HG02588 (cell line): ENCODE measurements at regions not wholly inside any gene's neighbourhood (a gene's known extent, or its start where the extent isn't known, plus 50 kb on each side); places are given as distances from the start of the nearest gene placed in this dataset.

Source experiments
- ATAC-seq: cut with Tn5 transposase; IDR thresholded peaks from one replicate; pipeline ENCODE4 v1.9.1; 2021; ENCODE audit warnings: mild to moderate bottlenecking, moderate library complexity; ENCODE audit not compliant: unreplicated experiment

DNA sequence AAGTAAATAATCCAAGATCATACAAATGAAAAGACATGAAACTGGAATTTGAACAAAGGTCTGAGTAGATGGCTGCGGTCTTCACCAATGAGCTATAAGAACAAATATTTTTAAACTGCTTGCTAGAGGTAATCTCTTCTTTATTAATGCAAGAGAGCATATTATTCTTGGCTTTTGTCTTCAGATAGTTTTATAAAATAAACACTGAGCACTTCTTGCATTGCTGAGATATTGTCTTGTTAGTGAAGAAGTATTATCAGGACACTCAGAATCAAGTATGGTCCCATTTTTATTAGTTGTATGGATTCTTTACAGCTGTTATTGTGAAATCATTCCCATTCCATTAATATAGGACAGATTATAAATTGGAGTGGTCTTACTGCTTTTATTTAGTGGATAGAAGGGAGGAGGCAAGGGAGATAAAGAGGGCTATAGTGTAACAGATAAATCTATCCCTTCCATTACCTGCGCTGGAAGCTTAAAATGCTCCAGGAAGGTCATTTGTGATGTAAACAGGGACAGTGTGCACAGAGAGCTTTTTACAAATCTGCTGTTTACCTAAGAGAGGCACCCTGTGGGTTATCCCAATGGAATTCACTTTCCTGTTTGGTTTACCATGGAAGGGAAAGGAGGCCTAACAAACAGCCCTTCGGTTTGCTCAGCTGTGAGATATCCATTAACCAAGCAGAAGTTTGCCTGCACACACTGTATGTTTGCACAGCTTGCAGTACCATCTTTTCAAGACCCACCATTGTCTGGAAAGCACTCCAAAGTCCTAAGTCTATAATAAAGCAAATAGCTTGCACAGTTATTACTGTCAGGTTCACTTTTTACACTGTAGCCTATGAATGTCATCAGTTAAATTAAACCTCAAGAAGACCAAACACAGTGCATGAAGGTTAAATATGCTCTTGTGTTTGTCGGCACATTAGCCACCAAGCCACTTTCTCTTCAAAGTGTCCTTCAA is 347.7 kb upstream of the TGFBR2 start:
- ATAC-seq: no peak

DNA sequence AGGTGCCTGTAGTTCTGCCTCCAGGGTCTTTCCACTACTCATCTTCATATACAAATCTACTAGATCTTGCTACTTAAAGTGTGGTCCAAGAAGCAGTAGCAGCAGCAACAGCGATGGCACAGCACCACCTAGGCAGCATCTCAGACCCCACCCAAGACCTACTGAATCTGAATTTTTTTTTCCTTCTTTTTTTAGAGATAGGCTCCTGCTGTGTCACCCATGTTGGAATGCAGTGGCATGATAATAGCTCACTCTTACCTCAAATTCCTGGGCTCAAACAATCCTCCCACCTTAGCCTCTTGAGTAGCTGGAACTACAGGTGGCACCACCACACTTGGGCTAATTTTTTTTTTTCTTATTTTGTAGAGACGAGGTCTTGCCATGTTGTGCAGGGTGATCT is 346.7 kb upstream of the TGFBR2 start:
- no peak for ATAC-seq

DNA sequence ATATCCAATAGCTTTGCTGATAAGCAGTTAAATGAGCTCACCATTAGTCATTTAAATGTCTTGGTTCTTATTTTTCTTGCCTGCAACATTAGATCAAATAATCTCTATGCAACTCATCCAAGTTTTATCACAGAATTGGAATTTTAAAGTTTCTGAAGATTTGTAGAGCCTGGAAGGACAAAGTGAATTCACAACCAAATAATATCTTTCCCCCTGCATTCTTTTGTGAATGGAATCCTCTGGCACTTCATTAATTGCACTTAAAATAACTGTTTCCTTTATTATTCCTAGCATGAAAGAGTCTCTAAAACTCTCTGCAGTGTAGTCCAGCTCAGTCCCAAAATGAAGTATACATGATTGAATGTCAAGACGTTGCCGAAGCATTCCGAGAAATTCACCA is 345.6 kb upstream of the TGFBR2 start:
- ATAC-seq: no peak

DNA sequence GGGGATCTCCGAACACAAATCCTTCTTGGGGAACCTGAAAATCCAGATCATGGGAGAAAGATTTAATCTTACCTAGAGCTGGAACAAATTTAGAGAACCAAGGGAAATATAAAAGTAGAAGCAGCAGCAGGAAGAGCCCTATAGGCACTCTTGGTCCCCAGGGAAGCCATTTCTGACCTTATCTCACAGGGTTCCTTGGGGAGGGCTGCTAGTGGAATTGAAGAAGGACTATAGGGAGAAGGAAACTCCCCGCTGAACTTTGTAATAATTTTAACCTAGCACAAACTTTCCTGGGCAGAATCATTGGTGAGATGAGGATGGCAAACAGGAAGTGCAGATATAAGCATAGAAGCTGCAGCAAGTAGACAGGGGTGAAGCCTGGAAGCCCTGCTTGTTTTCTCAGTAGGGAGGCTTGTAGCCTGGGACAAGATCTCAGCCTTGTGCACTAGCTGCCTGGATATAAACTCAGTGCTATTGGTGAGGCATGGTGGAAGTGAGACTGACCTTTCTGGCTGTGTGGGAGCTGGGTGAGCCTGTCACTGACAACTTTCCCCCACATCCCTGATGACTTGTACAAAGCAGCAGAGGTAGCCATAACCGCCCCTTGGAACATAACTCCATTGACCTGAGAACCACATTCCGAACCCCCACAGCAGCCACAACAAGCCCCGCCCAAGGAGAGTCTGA is 343.0 kb upstream of the TGFBR2 start:
- no peak for ATAC-seq

DNA sequence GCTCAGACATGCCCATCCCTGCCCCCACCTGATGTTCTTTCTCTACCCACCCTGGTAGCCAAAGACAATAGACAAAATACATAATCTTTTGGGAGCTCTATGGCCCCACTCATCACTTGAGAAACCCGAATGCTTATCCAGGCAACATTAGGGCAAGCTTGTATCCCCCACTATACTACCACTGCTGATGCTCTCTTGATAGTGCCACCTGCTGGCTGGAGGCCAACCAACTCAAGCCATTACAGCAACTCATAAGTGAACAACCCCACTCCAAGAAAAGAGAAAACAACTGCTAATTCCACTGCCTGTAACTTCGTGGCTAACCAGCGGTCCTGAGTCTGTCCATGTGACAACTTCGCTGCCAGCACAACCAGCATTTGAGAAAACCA is 342.5 kb upstream of the TGFBR2 start:
- no peak for ATAC-seq

DNA sequence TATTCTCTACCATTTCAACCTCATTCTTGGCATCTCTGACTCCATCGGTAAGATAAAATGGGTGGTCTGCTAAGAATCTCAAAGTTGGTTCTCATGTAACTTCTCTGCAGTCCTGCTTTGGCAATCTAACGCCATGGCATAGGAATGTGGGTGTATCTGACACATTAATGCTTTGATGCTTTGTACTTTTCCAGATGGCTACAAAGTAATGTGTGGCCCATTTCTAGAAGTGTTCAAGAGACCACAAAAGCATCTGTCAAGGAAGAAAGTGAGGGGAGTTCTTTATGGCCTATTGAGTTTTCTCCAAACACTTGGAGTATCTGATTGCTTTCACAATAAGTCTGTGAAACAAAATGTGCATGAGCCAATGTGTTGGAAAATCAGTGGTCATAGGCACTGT is 339.9 kb upstream of the TGFBR2 start:
- no peak for ATAC-seq

DNA sequence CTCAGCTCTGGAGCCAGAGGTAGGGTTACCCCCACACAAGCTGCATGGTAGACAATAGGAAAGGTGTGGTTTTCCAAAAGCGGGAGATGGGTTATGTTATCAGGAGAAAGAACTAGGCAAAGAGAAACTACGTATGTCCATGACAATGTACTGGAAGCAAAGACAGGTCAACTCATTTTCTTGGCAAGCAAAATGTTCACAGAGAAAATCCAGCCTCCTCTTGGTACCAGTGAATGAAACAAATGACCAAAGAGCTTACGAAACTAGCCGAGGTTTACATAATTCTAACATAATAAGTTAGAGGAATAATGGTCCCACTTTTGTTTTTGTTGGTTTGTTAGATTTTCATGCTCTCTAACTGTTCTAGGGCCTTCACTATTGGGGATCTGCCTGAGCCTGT is 338.1 kb upstream of the TGFBR2 start:
- no peak for ATAC-seq

DNA sequence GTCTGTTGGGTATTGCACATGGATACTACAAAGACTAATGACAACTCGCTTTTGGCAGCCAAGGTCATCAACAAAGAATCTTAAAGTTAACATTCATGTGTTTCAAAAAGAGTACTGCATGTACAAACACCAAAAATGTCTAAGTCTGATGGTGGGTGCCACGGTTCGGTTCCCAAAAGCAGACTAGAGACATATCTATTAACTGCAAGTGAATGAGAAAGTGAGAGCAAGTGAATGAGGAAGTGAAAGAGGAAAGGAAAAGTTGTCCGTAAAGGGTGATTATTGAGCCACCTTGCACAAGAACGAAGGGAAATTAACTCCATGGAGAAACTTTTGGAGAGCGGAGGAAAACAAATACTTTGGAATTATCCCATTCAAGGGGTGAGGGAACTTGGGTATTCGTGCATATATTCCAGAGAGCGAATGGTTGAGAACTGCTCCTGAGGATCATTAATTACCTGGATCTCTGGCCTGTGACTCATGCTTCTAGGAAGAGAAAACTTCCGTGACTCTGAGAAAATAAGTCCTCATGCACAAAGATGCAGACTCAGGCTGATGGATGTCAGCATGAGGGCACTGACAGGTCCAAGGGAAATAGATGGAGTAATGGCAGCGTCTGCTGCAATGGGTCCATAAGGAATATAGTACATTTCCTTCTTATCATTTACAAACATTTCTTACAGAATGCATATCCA is 336.5 kb upstream of the TGFBR2 start:
- ATAC-seq: no peak

DNA sequence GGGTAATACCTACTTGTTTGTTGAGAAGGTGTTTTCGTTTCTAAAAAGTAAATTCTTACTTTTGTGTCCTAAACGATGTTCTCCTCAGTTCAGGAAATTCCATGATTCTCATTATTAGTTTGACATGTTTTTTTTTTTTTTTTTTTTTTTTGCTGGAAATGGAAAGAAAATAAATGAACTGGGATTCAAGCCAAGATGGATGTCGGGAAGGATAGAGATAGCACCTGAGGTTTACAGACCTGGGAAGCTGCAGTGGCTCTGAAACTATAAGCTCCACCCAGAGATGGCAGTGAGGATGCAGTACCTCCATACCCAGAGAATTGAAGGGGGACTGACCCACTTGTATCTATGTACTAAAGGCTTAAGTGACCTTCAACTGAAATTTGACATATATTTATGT is 334.6 kb upstream of the TGFBR2 start:
- ATAC-seq: no peak

DNA sequence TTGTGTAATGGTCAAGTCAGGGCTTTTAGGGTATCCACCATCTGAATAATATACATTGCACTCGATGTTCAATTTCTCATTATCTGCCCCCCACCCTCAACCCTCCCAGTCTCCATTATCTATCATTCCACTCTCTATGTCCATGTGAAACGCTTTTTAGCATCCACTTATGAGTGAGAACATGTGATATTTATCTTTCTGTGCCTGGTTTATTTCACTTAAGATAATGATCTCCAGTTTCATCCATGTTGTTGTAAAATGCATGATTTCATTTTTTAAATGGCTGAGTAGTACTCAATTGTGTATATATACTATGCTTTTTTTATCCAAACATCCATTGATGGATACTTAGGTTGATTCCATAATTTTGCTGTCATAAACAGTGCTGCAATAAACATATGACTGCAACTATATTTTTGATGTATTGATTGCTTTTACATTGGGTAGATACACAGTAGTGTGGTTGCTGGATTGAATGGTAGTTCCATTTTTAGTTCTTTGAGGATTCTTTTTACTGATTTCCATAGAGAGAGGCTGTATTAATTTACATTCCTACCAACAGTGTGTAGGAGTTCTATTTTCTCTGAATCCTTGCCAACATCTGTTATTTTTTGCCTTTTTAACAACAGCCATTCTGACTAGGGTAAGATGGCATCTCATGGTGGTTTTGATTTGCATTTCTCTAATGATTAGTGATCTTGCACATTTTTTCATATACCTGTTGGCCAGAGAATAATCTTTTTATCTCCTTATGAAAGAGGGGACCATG is 332.9 kb upstream of the TGFBR2 start:
- ATAC-seq: no peak

DNA sequence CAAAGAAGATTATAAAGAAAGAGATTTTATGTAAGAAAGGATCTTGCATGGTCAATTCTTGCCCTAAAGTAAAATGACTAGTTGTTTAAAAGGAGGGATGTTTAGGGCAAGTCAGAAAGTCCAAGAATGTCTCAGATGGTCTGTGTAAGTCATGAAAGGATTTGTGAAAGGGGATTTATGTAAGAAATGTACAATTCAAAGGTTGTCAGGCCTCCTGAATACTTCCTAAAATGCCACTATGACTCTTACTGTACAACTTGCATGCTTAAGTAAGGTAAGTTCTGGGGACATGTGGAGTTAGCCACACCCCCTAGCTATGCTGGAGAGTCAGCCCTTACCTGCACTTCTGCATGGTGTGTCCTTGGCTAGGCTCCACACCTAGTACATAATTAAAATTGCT is 328.9 kb upstream of the TGFBR2 start:
- ATAC-seq: no peak

DNA sequence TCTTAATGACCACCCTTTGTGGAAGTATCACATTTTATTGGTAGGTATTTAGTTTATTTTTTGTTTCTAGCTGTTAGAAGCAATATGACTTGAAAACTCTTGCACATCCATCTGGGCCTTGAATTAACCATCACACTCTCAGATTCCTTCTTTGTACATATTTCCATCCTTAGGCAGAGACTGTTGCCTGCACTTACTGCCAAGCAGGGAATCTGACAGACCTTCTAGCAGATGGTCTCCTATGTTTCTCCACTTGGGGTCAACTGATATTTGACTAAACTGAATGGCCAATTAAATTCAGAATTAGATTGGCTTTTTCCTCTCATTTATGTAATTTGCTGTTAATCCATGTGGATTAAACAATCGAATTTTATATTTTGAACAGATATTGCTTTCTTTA is 324.9 kb upstream of the TGFBR2 start:
- no peak for ATAC-seq

DNA sequence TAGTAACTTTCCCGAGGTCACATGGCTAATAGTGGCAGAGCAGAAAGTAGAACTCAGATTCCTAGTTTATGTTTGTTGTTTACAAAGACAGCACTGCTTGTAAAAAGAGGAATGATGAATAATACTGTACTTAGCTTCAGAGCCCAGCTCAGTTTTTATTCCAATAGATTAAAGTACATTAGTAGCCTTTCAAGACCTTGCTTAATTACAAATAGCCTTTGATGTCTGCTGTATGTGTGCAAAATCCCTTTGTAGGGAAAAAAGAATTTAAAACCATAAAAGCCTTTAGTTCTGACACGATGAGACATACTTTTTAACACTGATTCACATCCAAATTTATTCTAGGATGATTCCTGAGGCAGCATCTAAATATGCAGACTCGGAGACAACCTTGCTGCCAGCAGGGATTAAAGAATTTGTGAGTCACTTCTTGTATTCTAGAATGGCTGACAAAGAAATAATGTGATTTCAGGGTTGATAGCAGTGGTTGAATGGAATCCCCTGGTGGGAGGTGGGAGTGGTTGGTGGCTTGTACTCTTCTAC is 324.2 kb upstream of the TGFBR2 start:
- ATAC-seq: no peak

DNA sequence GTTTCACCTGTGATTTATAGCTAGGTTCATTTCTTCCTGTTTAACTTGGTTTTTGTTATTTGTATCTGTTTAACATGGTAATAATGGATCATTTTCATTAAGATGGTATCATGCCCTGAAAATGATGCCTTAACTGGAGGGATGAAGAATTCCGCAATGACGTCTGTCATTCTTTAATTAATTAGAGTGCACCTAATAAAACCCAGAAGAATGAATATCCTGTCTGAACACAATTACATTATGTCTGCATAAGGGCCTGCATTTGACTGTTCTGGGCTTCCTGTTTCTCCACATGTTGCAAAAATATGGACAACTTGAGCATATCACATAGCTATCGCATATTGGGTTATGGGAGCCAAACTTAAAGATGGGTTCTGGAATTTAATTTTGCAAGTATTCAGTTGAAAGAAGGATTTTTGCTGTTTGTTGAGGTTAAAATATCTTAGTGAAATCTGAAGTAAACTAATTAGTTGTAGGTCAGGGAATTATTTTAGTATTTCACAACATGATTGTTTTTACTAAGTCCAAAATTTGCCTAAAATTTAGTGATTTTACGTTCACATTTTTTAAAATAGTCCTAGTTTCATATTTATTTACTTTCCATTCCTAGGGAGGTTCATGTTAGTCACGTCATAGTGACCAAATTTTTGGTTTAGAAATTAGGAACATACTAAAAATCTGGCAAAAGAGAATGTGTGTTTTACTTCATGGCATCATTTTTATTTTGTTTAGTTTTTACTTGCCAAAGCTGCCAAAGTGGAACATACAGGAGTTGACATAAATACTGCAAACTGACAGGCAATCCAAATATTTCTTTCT is 321.0 kb upstream of the TGFBR2 start:
- ATAC-seq: no peak

DNA sequence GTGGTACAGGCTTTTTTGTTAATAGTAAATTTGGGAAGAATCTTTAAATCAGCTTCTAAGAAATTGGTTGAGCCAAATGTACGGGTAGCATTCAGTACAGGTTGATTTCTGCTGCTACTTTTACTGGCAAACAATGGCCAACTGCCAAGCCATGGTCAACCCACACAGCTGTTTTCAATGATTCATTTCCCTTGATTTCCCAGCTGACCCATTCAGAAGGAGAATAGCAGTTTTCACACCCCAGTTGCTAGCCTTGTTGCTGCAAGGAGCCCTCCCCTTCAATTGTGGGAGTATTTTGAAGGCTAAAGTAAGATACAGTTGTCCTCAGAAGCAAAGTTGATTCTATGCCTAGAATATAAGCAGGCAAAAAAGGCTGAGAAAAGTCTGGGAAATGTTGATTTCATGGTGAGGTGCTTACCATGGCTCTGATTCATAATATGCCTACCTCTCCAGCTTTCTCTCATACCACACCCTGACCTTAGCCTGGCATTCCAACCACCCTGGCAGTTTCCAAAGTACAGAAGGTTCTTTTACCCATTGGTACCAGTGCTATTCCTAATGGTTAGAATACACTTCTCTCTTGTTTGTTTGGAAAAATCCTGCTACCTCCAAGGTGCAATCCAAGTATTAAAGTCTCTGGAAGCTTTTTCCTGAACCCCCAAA is 320.3 kb upstream of the TGFBR2 start:
- ATAC-seq: no peak

DNA sequence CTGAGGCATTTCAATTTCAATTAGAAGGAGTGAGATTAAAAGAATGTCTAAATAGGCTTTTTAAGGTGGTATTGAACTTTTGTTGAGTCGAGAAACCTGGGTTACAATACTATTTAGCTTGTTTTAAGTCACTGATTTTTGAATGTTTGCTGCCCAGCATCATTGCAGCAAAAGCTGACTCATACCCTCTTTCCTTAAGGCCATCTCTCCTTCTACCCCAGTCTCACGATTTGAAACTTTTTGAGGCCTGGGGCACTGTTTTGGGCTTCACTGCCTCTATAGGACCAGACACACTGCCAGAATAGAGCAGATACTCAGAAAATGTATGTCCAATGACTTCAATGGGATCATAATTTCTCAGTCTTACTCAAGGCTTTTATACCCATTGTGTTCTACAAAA is 319.6 kb upstream of the TGFBR2 start:
- ATAC-seq: no peak

DNA sequence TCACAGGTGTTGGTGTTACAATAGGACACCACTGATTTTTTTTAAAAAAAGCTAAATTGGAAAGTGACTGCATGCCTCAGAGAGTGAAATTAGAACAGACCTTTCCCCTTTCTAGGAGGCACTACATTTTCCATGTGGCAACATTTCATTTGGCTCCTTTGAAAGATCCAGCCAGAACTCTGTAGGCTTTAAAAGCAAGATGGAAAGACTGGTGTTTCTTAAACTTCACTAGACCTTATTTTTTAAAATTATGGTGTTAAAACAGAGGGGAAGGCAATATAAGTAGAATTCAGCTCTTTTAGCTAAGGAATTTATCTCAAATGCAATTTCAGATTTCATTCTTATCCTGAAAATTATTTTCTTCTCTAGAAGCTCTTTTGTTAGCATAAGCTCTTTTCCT is 317.6 kb upstream of the TGFBR2 start:
- ATAC-seq: no peak

DNA sequence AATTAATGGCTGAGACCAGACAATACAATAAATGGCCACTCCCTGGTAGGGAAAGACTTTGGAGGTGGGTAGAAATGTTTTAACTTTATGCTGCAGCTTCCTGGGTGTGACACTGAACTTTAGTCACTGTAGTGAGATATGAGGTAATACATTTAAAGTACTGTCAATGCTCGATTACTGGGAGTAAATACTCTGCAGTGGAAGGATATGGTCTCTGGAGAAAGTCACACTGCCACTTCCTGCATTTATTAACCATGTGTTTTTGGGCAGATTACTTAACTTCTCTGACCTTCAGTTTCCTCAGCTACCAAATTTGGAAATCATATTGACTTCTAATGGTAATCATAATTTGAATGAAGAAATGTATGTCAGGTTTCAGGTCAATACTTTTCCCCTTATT is 317.1 kb upstream of the TGFBR2 start:
- ATAC-seq: no peak

DNA sequence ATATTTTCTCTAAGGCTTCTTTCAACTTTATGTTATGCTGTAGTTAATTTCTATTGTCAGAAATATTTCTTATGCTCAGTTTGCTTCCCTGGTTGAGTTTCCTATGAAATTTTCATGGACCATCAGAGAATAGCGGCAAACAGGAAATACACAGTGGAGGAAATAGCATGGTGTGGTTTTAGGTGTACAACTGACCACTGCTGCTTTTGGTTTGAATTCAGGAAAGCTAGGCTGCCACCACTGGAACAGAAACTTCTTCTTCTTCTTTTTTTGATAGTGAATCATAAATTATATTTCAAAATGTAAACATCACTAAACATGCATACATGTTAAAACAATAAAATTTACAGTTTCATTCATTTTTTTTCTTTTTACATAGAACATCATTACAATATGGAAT is 316.6 kb upstream of the TGFBR2 start:
- ATAC-seq: no peak
